GM21529 (cell line): ENCODE measurements at regions not wholly inside any gene's neighbourhood (a gene's known extent, or its start where the extent isn't known, plus 50 kb on each side); places are given as distances from the start of the nearest gene placed in this dataset.
A peak's percentile ranks its signal among the peaks of the same experiment; 100 is the strongest.
"Not testable (repeated sequence)": the region's sequence is repeated elsewhere in the genome, so short reads cannot be mapped to it uniquely, and the experiment has no call there.

ENCODE experiments used
- ATAC-seq: cut with Tn5 transposase; IDR thresholded peaks from one replicate; pipeline ENCODE4 v1.9.1; 2021; ENCODE audit not compliant: unreplicated experiment

DNA sequence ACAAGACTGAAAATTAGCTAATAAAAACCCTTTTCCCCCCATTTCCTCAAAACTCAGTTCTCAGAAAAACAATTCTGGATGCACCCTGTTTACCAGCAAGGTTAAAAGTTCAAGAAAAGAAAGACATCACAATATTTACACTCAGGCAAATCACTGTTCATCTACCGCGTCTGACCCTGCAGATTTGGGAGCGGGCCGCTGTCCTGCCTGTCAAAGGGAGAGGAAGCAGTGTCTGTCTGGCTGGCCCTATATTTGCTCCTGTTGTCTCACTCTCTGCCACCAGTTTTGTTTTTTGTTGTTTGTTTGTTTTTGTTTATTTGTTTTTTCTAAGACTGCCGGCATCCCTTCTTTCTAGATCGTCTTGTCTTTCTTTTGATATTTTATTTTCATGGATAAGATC, 299.4 kb downstream of the BCL2L11 start:
- not testable (repeated sequence) for ATAC-seq

DNA sequence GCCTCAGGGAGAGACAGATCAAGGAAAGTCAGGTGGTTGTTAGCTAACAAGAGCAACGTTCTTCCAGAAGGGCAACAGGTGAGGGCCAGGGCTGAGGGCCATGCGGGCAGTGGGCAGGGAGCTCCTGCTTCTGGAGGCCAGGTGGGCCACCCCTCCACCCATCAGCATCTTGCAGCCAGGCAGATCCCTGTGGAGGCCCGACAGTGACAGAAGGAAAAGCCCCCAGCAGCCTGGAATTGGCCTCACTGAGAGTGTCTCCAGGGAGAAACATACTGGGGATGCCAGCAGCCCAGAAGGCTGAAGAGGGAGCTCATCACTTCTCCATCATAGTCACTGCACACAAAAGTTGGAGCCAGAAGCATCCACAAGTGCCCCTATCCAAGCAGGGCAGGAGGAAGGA, 300.1 kb downstream of the BCL2L11 start:
- not testable (repeated sequence) for ATAC-seq

DNA sequence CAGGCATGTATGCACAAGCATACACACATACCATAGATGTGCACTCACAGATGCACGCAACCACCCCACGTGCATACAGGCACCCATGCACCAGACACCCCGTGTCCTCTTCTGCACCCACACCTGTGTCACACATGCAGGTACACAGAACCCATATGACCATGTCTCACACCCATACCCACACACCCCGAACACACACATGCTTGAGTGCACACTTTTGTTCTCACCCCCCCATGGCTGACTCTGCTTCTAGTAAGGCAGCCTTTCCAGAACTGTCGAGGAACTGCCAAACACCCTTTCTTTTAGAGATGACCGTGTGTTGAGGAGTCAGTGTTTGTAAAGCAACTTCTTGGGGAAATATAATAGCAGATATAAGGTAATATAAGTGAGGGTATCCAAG, 301.2 kb downstream of the BCL2L11 start:
- ATAC-seq, result not testable (repeated sequence)

DNA sequence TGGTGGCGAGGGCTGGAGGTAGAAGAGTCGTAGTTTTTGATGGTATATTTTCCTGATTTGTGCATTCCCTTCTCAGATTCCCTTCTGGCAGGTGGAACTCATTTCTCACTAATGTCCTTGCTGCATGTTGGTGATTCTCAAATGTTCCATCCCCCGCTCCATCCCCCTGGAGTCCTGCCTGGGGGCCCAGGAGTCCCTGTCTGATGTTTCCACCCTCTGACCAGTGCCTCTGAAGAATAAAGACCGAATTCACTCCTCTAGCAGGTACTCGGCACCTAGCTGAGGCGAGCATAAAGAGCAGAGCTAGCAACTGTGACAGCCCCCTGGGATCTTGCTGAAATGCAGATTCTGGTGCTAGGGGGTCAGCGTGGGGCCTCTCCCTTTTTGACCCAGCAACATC, 301.8 kb downstream of the BCL2L11 start:
- not testable (repeated sequence) for ATAC-seq

DNA sequence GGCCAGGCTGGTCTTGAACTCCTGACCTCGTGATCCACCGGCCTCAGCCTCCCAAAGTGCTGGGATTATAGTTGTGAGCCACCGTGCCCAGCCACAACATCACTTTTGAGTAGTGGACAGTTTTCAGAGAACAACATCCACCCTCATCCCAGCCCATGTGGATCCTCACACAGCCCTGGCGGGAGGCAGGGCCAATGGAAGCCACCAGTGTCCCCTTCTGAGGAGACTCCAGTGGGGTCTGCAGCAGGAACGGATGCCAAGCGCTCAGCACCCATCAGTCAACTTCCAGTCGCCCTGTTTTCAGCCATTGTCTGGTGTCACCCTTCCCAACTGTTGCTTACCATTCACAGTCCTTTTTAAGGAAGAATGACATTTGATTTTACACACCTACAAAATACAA, 302.5 kb downstream of the BCL2L11 start:
- not testable (repeated sequence) for ATAC-seq

DNA sequence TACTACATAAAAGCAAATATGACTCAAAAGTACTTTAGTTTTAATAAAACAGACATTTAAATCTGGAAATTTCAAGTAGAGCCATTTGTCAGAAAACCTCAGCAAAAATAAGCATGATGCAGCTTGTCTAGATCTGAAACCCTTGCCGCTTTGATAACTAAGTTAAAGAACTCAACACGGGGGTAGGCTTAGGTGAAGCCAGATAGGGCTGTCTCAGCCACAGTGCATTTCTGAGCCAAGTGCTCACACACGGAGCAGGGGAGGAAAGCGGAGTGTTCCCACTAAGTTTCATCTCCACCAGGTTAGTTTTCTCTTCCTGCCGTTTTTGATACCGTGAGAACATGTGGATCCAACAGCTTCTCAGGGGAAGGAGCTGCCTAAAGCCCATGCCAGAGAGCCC, 303.5 kb downstream of the BCL2L11 start:
- ATAC-seq, result not testable (repeated sequence)

DNA sequence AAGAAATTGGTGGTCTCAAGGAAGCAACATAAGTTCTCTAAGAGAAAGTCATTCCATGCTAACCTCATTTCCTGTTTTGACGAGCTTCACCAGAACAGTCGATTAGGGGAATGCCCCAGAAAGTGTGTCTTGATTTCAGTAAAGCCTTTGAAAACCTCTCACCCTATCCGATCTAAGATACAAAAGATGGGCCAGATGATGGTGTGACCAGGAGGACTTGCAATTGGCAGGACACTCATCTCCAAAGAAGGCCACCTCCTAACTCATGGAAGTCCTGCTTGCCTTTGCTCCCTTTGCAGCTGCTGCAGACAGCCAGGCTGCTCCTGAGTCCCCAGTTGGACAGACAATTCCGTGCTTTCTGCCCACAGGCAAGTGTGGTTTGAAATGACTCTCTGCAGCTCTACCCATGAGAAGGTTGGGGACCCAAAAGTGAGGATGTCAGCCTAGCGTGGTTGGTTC, 304.2 kb downstream of the BCL2L11 start:
- ATAC-seq, result peak; percentile 65

DNA sequence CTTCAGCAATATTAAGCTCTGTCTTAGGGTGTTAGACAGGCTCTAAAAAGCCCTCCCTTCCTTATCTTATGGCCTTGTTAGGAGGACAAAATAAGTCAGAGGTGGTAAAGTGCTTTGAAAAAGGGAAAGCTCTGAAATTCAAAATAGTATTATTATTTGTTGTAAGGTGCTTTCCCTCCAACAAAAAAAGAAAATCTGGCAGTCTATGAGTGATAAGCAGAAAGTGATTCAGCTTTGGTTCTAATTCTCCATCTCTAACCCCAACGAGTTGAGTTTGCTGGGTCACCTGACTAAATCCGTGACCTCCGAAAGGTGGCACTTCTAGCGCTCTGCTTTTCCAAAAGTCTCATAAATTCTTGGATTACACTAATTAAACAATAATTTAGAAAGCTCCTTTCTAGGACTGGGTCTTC, 305.1 kb downstream of the BCL2L11 start:
- peak; percentile 42 for ATAC-seq

DNA sequence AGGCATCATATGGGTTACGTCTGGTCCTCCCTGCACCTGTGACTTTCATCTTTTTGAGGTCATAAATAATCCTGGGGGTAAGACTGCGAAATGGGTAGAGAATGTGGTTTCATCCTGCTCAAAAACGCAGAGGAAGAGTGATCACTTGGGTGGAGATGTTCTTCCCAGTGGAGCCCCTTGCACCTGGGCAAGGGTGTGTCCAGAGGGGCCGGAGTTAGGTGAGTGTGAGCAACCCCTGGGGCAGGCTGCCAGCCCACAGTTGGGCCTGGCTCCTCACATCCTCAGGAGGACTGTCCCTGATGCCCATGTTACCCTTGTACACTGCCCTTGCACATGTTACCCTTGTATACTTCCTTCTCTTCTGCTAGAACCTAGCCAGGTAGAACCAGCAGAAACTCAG, 306.6 kb downstream of the BCL2L11 start:
- not testable (repeated sequence) for ATAC-seq

DNA sequence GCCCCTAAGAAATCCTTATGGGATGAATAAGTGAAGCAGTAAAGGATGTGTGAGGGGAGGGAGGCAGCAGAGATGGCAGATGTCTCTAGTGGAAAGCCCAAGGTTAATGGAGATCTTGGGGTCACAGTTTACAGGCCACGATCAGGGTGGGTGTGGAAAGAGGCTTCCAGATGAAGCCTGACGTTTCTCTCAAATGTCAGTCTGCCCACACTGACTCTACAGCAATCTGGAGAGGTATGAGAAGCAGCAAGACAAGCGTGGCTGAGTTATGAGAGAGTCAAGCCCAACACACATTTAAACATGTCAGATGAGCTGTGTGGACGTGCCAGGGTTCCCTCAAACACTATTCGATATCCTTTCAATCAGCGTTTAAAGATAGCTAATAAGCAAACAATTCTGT, 308.2 kb downstream of the BCL2L11 start:
- ATAC-seq, result not testable (repeated sequence)

DNA sequence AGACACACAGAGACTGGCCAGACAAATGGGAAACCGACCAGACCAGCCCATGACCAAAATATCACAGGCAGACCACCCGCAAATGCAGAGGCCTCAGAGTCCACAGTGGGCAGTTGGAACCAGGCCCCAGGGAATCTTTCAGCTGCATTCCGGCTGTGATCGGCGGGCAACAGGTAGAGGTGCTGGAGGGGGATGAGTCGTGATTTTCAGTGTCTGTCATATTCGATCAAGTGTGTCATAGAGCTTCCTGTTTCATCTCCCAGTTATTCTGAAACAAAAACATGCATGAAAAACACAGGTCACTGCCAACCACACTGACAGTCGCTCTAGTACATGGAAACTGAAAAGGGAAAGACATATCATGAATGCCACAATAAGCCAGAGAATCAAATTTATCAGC, 308.6 kb downstream of the BCL2L11 start:
- ATAC-seq, result peak; percentile 45

DNA sequence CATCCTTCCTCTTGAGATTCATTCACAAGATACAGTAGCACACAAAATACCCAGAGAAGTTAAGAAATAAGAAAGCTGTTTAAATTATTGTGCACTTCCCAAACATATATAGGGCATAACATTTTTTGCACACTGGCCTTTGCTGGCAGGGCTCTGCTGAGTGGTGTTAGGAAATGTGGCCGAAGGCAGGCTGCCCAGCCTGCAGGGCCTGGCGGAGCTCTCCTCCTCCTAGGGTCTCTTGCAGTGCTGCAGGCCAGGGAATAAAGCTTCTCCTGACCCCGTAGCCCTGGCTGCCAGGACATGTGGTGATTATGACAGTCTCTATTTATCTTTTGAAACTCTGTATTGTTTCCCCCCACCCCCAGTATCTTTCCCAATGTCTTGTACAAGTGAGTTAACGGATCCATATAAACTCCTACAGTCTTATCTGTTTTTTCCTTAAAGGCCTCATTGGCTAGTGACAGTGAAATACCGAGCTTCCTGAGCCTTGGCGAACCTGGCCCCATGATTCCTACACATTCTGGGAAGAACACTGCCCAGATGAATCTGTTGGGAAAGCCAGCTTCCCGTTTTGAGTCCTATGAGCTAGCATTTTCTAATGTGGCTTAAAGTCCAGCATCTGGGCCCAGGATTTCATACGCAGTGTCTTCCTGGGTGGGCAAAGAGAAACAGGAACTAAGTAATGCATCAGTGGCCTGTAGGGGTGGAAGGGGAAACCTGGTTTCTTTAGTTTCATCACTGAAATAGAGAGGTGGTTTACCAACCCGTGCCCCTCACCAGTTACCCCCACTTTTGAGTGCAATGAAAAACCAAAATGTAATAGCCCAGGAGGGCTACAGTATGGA, 310.3 kb downstream of the BCL2L11 start:
- ATAC-seq, result peak; percentile 55

DNA sequence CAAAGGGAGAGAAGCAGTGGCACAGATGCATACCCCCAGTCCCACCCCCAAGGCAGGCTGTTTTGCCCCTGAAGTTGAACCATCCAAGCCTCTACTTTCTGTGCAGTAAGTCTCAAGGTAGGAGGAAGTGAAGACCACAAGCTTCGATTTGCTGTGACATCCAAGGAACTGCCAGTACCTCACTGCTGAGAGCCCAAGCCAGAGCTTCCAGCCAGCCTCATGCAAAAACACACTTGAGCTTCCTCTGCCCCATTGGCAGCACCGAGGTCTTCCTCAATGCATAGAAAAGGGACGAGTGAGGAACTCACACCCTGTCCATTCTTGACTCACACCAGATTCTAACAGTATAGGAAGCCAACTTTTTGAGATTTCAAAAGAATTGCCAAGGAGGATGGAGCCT, 311.7 kb downstream of the BCL2L11 start:
- ATAC-seq, result not testable (repeated sequence)

DNA sequence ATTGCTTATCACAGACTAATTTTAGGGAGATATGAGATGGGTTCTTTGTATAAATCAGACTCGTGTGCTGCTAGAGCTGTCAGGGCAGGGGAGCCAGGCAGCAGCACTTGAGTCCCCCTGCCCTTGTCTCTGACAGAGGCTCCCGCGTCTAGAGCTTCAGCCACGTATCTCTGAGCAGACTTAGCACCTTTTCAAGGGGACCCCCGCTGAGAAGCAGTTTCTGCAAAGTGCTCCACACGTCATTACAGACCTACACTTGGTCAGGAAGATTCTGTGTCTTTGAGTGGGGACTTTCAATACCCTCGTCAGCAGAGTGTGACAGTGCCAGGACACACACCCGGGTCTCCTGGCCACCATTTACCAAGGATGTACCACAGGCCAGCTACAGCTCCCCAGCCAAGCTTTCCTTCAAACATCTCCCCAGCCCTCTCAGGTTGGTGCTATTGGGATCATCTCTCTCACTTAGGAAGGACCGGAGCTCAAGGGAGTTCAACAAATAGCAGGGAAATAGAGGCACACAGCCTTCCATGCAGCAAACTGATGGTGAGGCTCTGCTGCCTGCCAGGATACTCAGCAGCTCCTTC, 312.3 kb downstream of the BCL2L11 start:
- not testable (repeated sequence) for ATAC-seq

DNA sequence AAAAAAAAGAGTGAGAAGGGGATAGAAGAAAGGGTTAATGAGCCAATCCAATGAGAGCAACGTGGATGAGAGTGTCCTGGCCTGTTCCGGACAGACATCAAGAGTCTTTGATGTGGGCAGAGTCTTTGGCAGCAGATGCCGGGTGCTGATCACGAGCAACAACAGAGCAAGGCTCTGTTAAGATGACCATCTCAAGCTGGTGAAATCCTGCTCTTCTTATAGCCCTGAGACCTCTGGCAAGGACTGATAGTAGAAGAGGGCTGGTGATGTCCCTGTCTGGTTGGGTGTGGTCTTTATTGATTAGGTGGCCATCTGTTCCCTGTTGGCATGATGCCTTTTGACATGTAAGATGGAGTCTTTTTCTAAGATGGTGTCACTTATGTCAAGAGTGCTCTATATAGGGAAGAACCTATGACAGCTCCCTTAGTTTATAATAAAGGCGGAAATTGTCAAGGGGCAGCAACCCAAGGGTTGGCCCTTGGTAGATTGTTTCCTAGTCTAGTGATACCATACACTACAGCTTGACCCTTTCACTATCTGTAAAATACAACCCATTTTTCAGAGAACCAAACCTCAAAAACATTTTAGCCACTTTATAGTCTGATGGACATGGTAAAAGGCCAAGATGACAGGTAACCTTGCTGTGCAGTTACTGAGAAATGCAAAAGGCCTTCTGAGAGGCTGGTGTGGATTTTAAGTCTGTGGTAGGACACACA, 313.3 kb downstream of the BCL2L11 start:
- ATAC-seq, result not testable (repeated sequence)

DNA sequence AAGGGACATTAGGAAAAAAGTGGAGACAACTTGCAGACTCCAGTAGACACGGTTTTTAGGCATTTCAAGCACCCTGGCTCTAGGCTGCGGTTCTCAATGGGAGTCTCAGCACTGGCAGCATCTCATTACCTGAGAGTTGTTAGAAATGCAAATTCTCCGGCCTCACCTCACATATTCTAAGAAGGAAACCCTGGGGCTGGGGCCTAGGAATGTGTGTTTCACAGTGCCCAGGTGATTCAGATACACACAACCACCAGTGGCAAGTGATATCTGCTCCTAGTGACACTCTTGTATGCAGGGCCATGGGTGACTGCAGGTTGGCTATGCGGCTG, 313.9 kb downstream of the BCL2L11 start:
- not testable (repeated sequence) for ATAC-seq

DNA sequence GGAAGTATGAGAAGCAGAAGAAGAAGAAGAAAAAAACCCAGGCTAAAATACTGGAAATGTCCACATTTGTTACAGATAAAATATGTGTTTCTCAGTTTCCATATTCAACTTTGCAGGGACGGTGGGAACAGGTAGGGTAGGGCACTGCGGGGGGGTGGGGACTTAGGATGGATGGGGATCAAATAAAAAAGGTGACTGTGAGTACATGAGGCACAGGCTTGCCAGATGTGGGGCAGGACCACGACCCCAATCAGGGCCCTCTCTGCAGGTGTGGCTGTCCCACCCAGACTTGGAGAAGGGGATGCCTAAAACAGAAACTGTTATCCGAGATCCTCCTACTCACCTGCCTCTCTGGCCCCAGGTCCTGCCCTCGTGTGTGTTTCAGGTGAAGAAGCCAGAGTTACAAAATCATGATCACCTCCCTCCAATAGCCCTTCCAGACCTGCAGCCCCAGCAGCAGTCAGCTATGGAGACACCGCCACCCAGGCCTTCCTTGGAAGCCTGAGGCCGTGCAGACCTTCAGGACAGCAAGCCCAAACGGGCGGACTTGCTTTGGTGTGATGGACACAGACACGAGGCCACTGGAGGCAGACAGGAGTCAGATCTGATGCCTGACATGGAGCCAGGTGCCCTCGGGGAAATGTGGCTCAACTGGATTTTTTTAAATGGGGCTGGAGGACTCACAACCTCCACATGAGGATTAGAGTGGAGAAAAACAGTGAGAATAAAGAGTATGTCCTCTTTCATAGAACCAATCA, 315.0 kb downstream of the BCL2L11 start:
- ATAC-seq, result not testable (repeated sequence)

DNA sequence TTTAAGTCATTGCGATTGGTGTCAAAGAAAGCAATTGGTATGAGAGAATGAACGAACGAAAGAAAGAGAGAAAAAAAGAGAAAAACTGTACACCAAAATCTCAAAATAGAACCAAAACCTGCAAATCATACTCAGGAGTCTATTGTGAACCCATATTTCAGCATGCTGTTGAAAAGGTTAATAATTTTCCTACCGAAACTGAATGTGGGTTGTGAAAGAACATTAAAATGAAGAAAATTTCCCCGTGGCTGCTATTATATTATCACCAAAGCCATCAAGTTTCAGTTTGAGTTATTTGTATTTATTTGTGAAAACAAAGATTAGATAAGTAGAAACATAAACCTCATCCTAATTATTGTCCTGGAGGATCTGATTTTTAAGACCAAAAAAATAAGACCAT, 315.7 kb downstream of the BCL2L11 start:
- ATAC-seq, result peak; percentile 49

DNA sequence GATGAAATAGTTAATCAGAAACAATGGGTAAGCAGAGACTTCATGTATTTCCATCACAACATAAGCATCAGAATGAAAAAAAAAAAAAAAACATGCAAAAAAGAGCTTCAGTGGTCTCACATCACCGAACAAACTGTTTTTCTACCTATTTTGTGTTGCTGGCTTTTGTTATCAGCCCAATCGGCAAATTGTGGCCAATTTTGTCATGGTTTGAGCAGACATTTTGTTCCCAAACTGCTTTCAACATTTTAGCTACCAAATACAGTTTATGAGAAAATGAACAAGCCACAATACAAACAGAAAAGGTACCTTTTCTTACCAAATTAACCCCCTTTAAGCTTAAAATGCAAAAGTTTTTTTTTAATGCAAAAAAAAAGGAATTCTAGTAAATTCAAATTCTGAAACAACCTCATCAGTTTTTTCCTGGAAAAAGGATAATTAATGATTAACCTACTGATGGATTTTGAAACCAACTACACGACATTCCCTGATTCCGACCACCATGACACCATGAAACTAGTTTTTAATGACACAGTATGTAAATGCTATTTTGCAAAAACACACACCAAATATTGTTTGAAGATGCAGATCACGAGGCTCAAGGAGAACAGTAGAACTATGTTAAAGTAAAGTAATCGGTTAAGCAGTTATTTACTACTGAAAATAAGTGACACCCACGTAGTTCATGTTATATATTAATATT, 316.7 kb downstream of the BCL2L11 start:
- ATAC-seq, result not testable (repeated sequence)

DNA sequence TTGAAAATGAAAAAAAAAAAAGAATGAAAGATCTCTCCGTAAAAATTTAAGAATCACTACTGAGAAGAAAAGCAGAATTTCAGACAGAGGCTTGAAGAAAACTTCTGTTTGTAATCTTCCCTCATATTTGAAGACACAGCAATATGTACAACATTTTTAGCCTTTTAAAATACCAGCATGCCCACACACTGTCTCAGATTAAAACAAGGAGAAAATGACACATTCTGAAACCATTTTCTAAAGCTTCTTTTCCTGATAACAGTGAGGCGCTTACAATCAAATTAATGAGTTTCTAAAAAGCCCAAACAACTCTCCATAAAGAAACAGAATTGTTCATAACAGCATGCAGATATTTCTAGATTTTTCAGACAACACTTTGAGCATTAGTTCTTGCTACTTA, 317.4 kb downstream of the BCL2L11 start:
- not testable (repeated sequence) for ATAC-seq
